IMR-90 (cell line): ENCODE measurements at regions not wholly inside any gene's neighbourhood (a gene's known extent, or its start where the extent isn't known, plus 50 kb on each side); places are given as distances from the start of the nearest gene placed in this dataset.

Source experiments
- ATAC-seq: fragments of 200-7000 bp; cut with Tn5 transposase; 2 replicates; pipeline ENCODE4 v1.9.1; 2020; ENCODE audit warnings: low read depth, mild to moderate bottlenecking, moderate library complexity
- BruUV-seq: library from RNA; stranded (reverse); fragments of 400-500 nt; replicated peaks from 2 replicates; lab custom pipeline; 2021; lab: Mats Ljungman, UMichigan
- CTCF ChIA-PET: fragments of 300-600 bp; formaldehyde crosslinking; extraction: SDS; loops from one replicate; lab custom pipeline; 2021; ENCODE audit warnings: antibody characterized with exemption; lab: Yijun Ruan, JAX
- POLR2A ChIA-PET: fragments of 300-600 bp; sonication (Branson Sonifier 250); formaldehyde crosslinking; loops from one replicate; lab custom pipeline; 2022; ENCODE audit warnings: antibody characterized with exemption; ENCODE audit not compliant: unreplicated experiment; lab: Charles Lee
- DNase-seq: peaks from one replicate; pipeline ENCODE4 v3.0.0; 2013
- H2AFZ ChIP-seq: replicated peaks from 2 replicates; pipeline ENCODE3; 2013; ENCODE audit warnings: low read length, mild to moderate bottlenecking; ENCODE audit not compliant: poor library complexity
- H2AK5ac ChIP-seq: 2 replicates; pipeline ENCODE4 v1.6.1; 2013; ENCODE audit warnings: low read depth, low read length, inconsistent platforms
- H2AK9ac ChIP-seq: replicated peaks from 2 replicates; pipeline ENCODE3; 2013; ENCODE audit warnings: mild to moderate bottlenecking, low read depth, low read length, moderate library complexity; ENCODE audit not compliant: poor library complexity
- H2BK120ac ChIP-seq: 2 replicates; pipeline ENCODE4 v1.6.1; 2013; ENCODE audit warnings: low read depth, low read length, inconsistent platforms
- H2BK15ac ChIP-seq: 3 replicates; pipeline ENCODE4 v1.6.1; 2013; ENCODE audit warnings: low read depth, low read length, inconsistent platforms
- H2BK20ac ChIP-seq: 2 replicates; pipeline ENCODE4 v1.6.1; 2013; ENCODE audit warnings: low read depth, mild to moderate bottlenecking, inconsistent platforms, low read length, moderate library complexity
- H2BK5ac ChIP-seq: 2 replicates; pipeline ENCODE4 v1.6.1; 2013; ENCODE audit warnings: mild to moderate bottlenecking, low read depth, low read length, inconsistent platforms; ENCODE audit not compliant: poor library complexity, severe bottlenecking
- H3K14ac ChIP-seq: replicated peaks from 2 replicates; pipeline ENCODE4 v1.6.1; 2013; ENCODE audit warnings: low read depth, low read length, inconsistent platforms
- H3K18ac ChIP-seq: 2 replicates; pipeline ENCODE4 v1.6.1; 2013; ENCODE audit warnings: low read depth, low read length, control low read depth
- H3K23ac ChIP-seq: 2 replicates; pipeline ENCODE4 v1.6.1; 2013; ENCODE audit warnings: low read depth, low read length, inconsistent platforms
- H3K27ac ChIP-seq: 2 replicates; pipeline ENCODE4 v1.5.1; 2013; ENCODE audit warnings: mild to moderate bottlenecking, control low read depth, low read length; ENCODE audit not compliant: insufficient read depth
- H3K27me3 ChIP-seq: 2 replicates; pipeline ENCODE4 v1.6.1; 2013; ENCODE audit warnings: low read length; ENCODE audit not compliant: control insufficient read depth, insufficient read depth
- H3K36me3 ChIP-seq: 2 replicates; pipeline ENCODE4 v1.6.1; 2013; ENCODE audit warnings: low read length, mixed read lengths; ENCODE audit not compliant: control insufficient read depth, insufficient read depth
- H3K4ac ChIP-seq: 2 replicates; pipeline ENCODE4 v1.6.1; 2013; ENCODE audit warnings: low read depth, low read length, inconsistent platforms
- H3K4me1 ChIP-seq: 2 replicates; pipeline ENCODE4 v1.6.1; 2013; ENCODE audit warnings: low read length, mixed read lengths; ENCODE audit not compliant: control insufficient read depth, insufficient read depth
- H3K4me2 ChIP-seq: 2 replicates; pipeline ENCODE4 v1.6.1; 2013; ENCODE audit warnings: low read depth, mild to moderate bottlenecking, control low read depth, low read length, moderate library complexity
- H3K4me3 ChIP-seq: 2 replicates; pipeline ENCODE4 v1.5.1; 2013; ENCODE audit warnings: low read depth, mild to moderate bottlenecking, control low read depth, low read length, moderate library complexity; ENCODE audit not compliant: insufficient read depth
- H3K56ac ChIP-seq: 2 replicates; pipeline ENCODE4 v1.6.1; 2013; ENCODE audit warnings: low read length, inconsistent platforms; ENCODE audit not compliant: insufficient read depth; ENCODE audit errors: extremely low read depth
- H3K79me1 ChIP-seq, 2 experiments: 2 replicates each; pipeline ENCODE4 v1.6.1; 2013; ENCODE audit warnings: low read length in 2 of 2, inconsistent platforms in 1 of 2, low read depth in 1 of 2
- H3K9ac ChIP-seq: 2 replicates; pipeline ENCODE4 v1.6.1; 2013; ENCODE audit warnings: low read depth, low read length, control low read depth
- H3K9me1 ChIP-seq: 2 replicates; pipeline ENCODE4 v1.6.1; 2013; ENCODE audit warnings: low read length, inconsistent platforms; ENCODE audit not compliant: insufficient read depth
- H3K9me3 ChIP-seq: 2 replicates; pipeline ENCODE4 v1.6.1; 2013; ENCODE audit warnings: low read length; ENCODE audit not compliant: control insufficient read depth, insufficient read depth
- H4K20me1 ChIP-seq: 2 replicates; pipeline ENCODE4 v1.6.1; 2013; ENCODE audit warnings: low read length, inconsistent platforms; ENCODE audit not compliant: insufficient read depth
- H4K5ac ChIP-seq: 2 replicates; pipeline ENCODE4 v1.6.1; 2013; ENCODE audit warnings: mild to moderate bottlenecking, low read depth, low read length, control low read depth
- H4K8ac ChIP-seq, 2 experiments: 2 replicates each; pipeline ENCODE4 v1.6.1; 2013; ENCODE audit warnings: low read depth in 2 of 2, low read length in 2 of 2, control low read depth in 1 of 2, inconsistent platforms in 1 of 2
- H4K91ac ChIP-seq: 2 replicates; pipeline ENCODE4 v1.6.1; 2013; ENCODE audit warnings: low read depth, low read length, inconsistent platforms; ENCODE audit not compliant: insufficient read depth
- MAZ ChIP-seq: IDR thresholded peaks from 2 replicates; pipeline ENCODE4 v1.6.1; 2012; ENCODE audit warnings: low read depth, mild to moderate bottlenecking, low read length, improper control_type of control experiment, moderate library complexity, borderline replicate concordance
- NFE2L2 ChIP-seq: fragments of 150-350 bp; IDR thresholded peaks from 2 replicates; pipeline ENCODE4 v1.6.1; 2016; ENCODE audit warnings: low read depth, mild to moderate bottlenecking, low read length
- WGBS, 2 experiments: methylation state at CpG; one replicate each; pipeline versions ENCODE4 v1.1.5 to v1.1.7; 2013; ENCODE audit warnings: missing lambda C conversion rate in 2 of 2; ENCODE audit not compliant: insufficient read length in 1 of 2; ENCODE audit errors: extremely low coverage in 2 of 2; 5-methylcytosine and 5-hydroxymethylcytosine counted together
- dilution Hi-C: fragments of 300-500 bp; cut with HindIII; formaldehyde crosslinking; loops from one replicate; pipeline ENCODE4 v1.14.3; 2018; ENCODE audit warnings: low sequenced_read_pairs; ENCODE audit not compliant: unreplicated experiment
- in situ Hi-C: fragments of 300-500 bp; cut with MboI; formaldehyde crosslinking; loops from 3 replicates; pipeline ENCODE4 v1.14.3; 2019; ENCODE audit warnings: low sequenced_read_pairs, inconsistent platforms, mixed read lengths
- intact Hi-C: fragments of 100-400 bp; cut with micrococcal nuclease; formaldehyde crosslinking; loops from 2 replicates; pipeline ENCODE4 v1.10.0; 2022

DNA sequence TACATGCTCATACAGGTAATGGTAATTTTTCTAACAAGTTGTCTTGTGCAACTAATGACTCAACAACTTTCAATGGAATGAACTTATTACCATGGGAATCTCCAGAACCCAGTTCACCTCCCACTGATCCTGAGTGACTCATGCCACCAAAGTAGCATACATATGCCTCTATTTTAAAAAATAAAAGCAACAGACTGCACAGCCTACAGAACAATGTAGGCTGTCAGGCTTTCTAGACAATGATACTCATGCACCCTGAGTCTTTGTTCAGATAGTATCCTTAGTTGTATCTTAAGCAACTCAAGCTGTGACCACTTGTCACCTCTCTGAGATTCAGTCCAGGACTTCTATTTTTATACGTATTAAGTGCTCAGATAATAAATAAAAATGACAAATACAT, 531.0 kb upstream of the SETBP1 start:
- no peak overlapping the region for H2AK5ac ChIP-seq
- no peaks in the 10 kb centered on the region for H3K9me3 ChIP-seq
- no peak overlapping the region for H2BK20ac ChIP-seq
- no peak for TF ChIP-seq NFE2L2
- TF ChIP-seq MAZ, result no peak
- H2BK5ac ChIP-seq, result no peak overlapping the region
- no peak overlapping the region for H3K4me3 ChIP-seq
- no CpG with 5 or more reads among the region's 1 CpG for WGBS, 2 experiments
- CTCF ChIA-PET, result no interaction called here
- in situ Hi-C loops (loop anchor here (25.0 kb wide), 1 partner anchor 738 kb away; no protein-coding TSS in a partner anchor), dilution Hi-C loops (no loop called here), intact Hi-C loops (no loop called here)
- no peak overlapping the region for H3K23ac ChIP-seq
- ATAC-seq (no peak), DNase-seq (peak; percentile 47)
- H3K9ac ChIP-seq, result no peak overlapping the region
- POLR2A ChIA-PET, result no interaction called here
- no peak overlapping the region for H3K18ac ChIP-seq
- no peaks in the 10 kb centered on the region for H3K9me1 ChIP-seq
- H4K5ac ChIP-seq, result no peak overlapping the region
- H3K14ac ChIP-seq, result no peak overlapping the region
- H3K79me1 ChIP-seq, result no peaks in the 10 kb centered on the region
- no TSS peak for BruUV-seq
- H2BK15ac ChIP-seq, result no peak overlapping the region
- H3K4me2 ChIP-seq, result no peak overlapping the region
- no peak overlapping the region for H2BK120ac ChIP-seq
- H4K8ac ChIP-seq, result no peak overlapping the region
- no peak overlapping the region for H3K27ac ChIP-seq
- H2AK9ac ChIP-seq, result no peak overlapping the region
- H3K4me1 ChIP-seq, result no peaks in the 10 kb centered on the region
- H4K20me1 ChIP-seq, result no peaks in the 10 kb centered on the region
- no peak overlapping the region for H3K56ac ChIP-seq
- no peak overlapping the region for H2AFZ ChIP-seq
- no peak overlapping the region for H4K91ac ChIP-seq
- no peak overlapping the region for H3K4ac ChIP-seq
- no peaks in the 10 kb centered on the region for H3K36me3 ChIP-seq
- H3K27me3 ChIP-seq, result no peaks in the 10 kb centered on the region
